ENCODE measurements at regions not wholly inside any gene's neighbourhood (a gene's known extent, or its start where the extent isn't known, plus 50 kb on each side); places are given as distances from the start of the nearest gene placed in this dataset.
A peak's percentile ranks its signal among the peaks of the same experiment; 100 is the strongest.

GRCh38 chr18:76130845-76131244, 364.2 kb downstream of the ZNF516 start:
- H3K4me3 ChIP-seq (replicated peaks in 1 of 2; ENCODE audit: low read depth in 2 of 2, low read length in 2 of 2): no peak overlapping the region
- TF ChIP-seq CTCF (IDR thresholded peaks at IDR 0.05; ENCODE audit: low read depth, low read length): no peak
- DNase-seq (ENCODE audit: low read depth in 2 of 2): peak in 1 of 2 donors; percentile 5

- H3K4me3 ChIP-seq (replicated peaks in 1 of 2; ENCODE audit: low read depth in 2 of 2, low read length in 2 of 2): no peak overlapping the region
- no peak for TF ChIP-seq CTCF (IDR thresholded peaks at IDR 0.05; ENCODE audit: low read depth, low read length)
- no peak for DNase-seq (ENCODE audit: low read depth in 2 of 2)
Observed at GRCh38 chr18:76126327-76126726, 368.7 kb downstream of the ZNF516 start.

GRCh38 chr18:76121011-76121410, 374.0 kb downstream of the ZNF516 start:
- no peak for TF ChIP-seq CTCF (IDR thresholded peaks at IDR 0.05; ENCODE audit: low read depth, low read length)
- H3K4me3 ChIP-seq (replicated peaks in 1 of 2; ENCODE audit: low read depth in 2 of 2, low read length in 2 of 2): no peak overlapping the region
- DNase-seq (ENCODE audit: low read depth in 2 of 2): no peak

- TF ChIP-seq CTCF (IDR thresholded peaks at IDR 0.05; ENCODE audit: low read depth, low read length): no peak
- no peak for DNase-seq (ENCODE audit: low read depth in 2 of 2)
- no peak overlapping the region for H3K4me3 ChIP-seq (replicated peaks in 1 of 2; ENCODE audit: low read depth in 2 of 2, low read length in 2 of 2)
Observed at GRCh38 chr18:76115580-76115979, 379.5 kb downstream of the ZNF516 start.

- no peak for DNase-seq (ENCODE audit: low read depth in 2 of 2)
- no peak for TF ChIP-seq CTCF (IDR thresholded peaks at IDR 0.05; ENCODE audit: low read depth, low read length)
- H3K4me3 ChIP-seq (replicated peaks in 1 of 2; ENCODE audit: low read depth in 2 of 2, low read length in 2 of 2): no peak overlapping the region
Observed at GRCh38 chr18:76113101-76113500, 381.9 kb downstream of the ZNF516 start.

- no peak overlapping the region for H3K4me3 ChIP-seq (replicated peaks in 1 of 2; ENCODE audit: low read depth in 2 of 2, low read length in 2 of 2)
- no peak for TF ChIP-seq CTCF (IDR thresholded peaks at IDR 0.05; ENCODE audit: low read depth, low read length)
- DNase-seq (ENCODE audit: low read depth in 2 of 2): no peak
Observed at GRCh38 chr18:76102626-76103025, 392.4 kb downstream of the ZNF516 start.

- TF ChIP-seq CTCF (IDR thresholded peaks at IDR 0.05; ENCODE audit: low read depth, low read length): no peak
- DNase-seq (ENCODE audit: low read depth in 2 of 2): no peak
- H3K4me3 ChIP-seq (replicated peaks in 1 of 2; ENCODE audit: low read depth in 2 of 2, low read length in 2 of 2): no peak overlapping the region
Observed at GRCh38 chr18:76102156-76102555, 392.9 kb downstream of the ZNF516 start.
